Prostate gland (tissue), 2 donors: ENCODE measurements at regions not wholly inside any gene's neighbourhood (a gene's known extent, or its start where the extent isn't known, plus 50 kb on each side); places are given as distances from the start of the nearest gene placed in this dataset.
A peak's percentile ranks its signal among the peaks of the same experiment; 100 is the strongest.

Experiments
- DNase-seq: peaks from one replicate; pipeline ENCODE4 v3.0.0-alpha.2; 2019; ENCODE audit warnings: low spot score
- H3K27ac ChIP-seq, 2 donors: fragments of 200-600 bp; sonication (generic); 2 replicates each; pipeline ENCODE4 v1.5.1; 2017 to 2019
- H3K27me3 ChIP-seq: fragments of 200-600 bp; sonication (generic); replicated peaks from 2 replicates; pipeline ENCODE4 v1.5.1; 2019; ENCODE audit not compliant: insufficient read depth
- H3K36me3 ChIP-seq, 2 donors: fragments of 200-600 bp; sonication (generic); 1 replicate in 1 of 2; 2 replicates in 1 of 2; pipeline versions ENCODE4 v1.5.1 to v1.8.1; 2017 to 2019
- H3K4me1 ChIP-seq: fragments of 200-600 bp; sonication (generic); replicated peaks from 2 replicates; pipeline ENCODE4 v1.5.1; 2019
- H3K4me3 ChIP-seq, 2 donors: fragments of 200-600 bp; sonication (generic); 2 replicates each; pipeline ENCODE4 v1.5.1; 2017 to 2019
- H3K9me3 ChIP-seq: fragments of 200-600 bp; sonication (generic); 2 replicates; pipeline ENCODE4 v1.5.1; 2017
- POLR2A ChIP-seq: fragments of 450-650 bp; IDR thresholded peaks from one replicate; pipeline ENCODE4 v1.6.1; 2016; ENCODE audit warnings: antibody characterized with exemption, mild to moderate bottlenecking
- POLR2AphosphoS5 ChIP-seq: sonication (generic); formaldehyde crosslinking; IDR thresholded peaks from one replicate; pipeline ENCODE4 v1.6.1; 2017; ENCODE audit warnings: antibody characterized with exemption
- WGBS: methylation state at CpG from one replicate; pipeline ENCODE4 v1.1.5; 2018; 5-methylcytosine and 5-hydroxymethylcytosine counted together
- intact Hi-C: fragments of 100-400 bp; cut with DNase I; formaldehyde crosslinking; loops from one replicate; pipeline ENCODE4 v1.14.2; 2022
- TF ChIP-seq, protein P1 (sequence below), 4 experiments: fragments of 200-600 bp in 2 of 4; fragments of 450-650 bp in 2 of 4; sonication (generic) in 2 of 4; IDR thresholded peaks; 1 replicate in 3 of 4; 2 replicates in 1 of 4; pipeline ENCODE4 v1.5.1; 2016 to 2019; ENCODE audit warnings: antibody characterized with exemption in 4 of 4, mild to moderate bottlenecking in 2 of 4, moderate library complexity in 2 of 4

GRCh38 chr4:27308379-27308778 lies 447.7 kb downstream of the STIM2 start:
- Histone ChIP-seq H3K4me1 (no peaks in the 10 kb centered on the region), H3K4me3 (no peak overlapping the region), H3K9me3 (no peaks in the 10 kb centered on the region), H3K27ac (no peak overlapping the region), H3K36me3 (no peaks in the 10 kb centered on the region), H3K27me3 (no peaks in the 10 kb centered on the region)
- WGBS: 74% methylated on average over 6 of the region's 6 CpGs
- no peak for TF ChIP-seq POLR2A
- TF ChIP-seq, protein P1, sequence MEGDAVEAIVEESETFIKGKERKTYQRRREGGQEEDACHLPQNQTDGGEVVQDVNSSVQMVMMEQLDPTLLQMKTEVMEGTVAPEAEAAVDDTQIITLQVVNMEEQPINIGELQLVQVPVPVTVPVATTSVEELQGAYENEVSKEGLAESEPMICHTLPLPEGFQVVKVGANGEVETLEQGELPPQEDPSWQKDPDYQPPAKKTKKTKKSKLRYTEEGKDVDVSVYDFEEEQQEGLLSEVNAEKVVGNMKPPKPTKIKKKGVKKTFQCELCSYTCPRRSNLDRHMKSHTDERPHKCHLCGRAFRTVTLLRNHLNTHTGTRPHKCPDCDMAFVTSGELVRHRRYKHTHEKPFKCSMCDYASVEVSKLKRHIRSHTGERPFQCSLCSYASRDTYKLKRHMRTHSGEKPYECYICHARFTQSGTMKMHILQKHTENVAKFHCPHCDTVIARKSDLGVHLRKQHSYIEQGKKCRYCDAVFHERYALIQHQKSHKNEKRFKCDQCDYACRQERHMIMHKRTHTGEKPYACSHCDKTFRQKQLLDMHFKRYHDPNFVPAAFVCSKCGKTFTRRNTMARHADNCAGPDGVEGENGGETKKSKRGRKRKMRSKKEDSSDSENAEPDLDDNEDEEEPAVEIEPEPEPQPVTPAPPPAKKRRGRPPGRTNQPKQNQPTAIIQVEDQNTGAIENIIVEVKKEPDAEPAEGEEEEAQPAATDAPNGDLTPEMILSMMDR (IDR thresholded peaks at IDR 0.05): no peak
- TF ChIP-seq POLR2AphosphoS5: no peak
- DNase-seq: no peak
- intact Hi-C loops: no loop called here

DNA sequence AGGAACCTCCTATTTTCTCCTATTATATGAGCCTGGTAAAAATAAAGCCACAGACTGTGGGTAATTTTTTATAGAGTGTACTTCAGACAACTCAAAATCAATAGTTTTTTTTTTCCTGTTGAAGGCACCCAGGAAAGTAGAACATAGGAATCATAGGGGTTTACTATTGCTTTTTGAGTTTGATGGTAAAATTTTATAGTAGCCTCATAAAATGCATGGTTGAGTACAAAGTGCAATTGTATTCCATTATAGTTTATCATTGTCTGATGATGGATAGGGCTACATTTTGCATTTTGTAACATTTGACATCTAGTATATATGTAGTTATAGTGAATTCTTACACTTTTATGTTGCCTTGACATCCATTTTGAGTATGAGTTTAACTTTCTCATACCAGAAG lies 455.0 kb downstream of the STIM2 start:
- intact Hi-C loops: loop anchor here (10.0 kb wide), 2 partner anchors 141 to 261 kb away; no protein-coding TSS in a partner anchor
- no peak overlapping the region for H3K4me3 ChIP-seq
- DNase-seq: no peak
- no peaks in the 10 kb centered on the region for H3K9me3 ChIP-seq
- TF ChIP-seq POLR2AphosphoS5: no peak
- TF ChIP-seq, protein P1 (IDR thresholded peaks at IDR 0.05): no peak
- no peak for TF ChIP-seq POLR2A
- H3K27me3 ChIP-seq: no peaks in the 10 kb centered on the region
- H3K27ac ChIP-seq: no peak overlapping the region
- H3K36me3 ChIP-seq: no peaks in the 10 kb centered on the region
- H3K4me1 ChIP-seq: no peaks in the 10 kb centered on the region

GRCh38 chr4:27316176-27316575 lies 455.5 kb downstream of the STIM2 start:
- WGBS: 77% methylated on average over 4 of the region's 4 CpGs
- Histone ChIP-seq H3K27me3 (no peaks in the 10 kb centered on the region), H3K36me3 (no peaks in the 10 kb centered on the region), H3K4me3 (no peak overlapping the region), H3K9me3 (no peaks in the 10 kb centered on the region), H3K4me1 (no peaks in the 10 kb centered on the region), H3K27ac (no peak overlapping the region)
- DNase-seq: no peak
- intact Hi-C loops: loop anchor here (10.0 kb wide), 2 partner anchors 141 to 261 kb away; no protein-coding TSS in a partner anchor
- TF ChIP-seq POLR2AphosphoS5 (no peak), POLR2A (no peak)
- TF ChIP-seq, protein P1 (IDR thresholded peaks at IDR 0.05): no peak

DNA sequence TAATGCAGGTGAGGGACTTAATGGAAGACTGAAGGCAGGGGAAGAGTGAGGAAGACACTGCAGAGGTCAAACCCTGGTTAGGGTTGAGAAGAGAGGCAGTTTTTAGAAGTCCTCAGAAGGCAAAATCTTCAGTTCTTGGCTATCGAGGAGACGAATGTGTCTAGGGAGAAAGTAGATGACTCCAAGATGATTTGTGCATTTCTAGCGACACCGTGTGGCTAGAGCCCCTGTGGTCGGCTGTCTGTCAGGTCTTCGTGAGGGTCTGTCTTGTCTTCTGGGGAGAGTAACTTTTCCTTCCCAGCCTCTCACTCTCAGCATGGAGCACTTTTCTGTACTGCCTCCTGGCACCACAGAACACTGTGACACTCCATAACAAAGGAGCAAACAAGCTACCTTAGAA lies 458.1 kb downstream of the STIM2 start:
- 28% methylated on average over 6 of the region's 6 CpGs for WGBS
- no peaks in the 10 kb centered on the region for H3K4me1 ChIP-seq
- no peaks in the 10 kb centered on the region for H3K9me3 ChIP-seq
- intact Hi-C loops: loop anchor here (10.0 kb wide), 2 partner anchors 144 to 264 kb away; no protein-coding TSS in a partner anchor
- no peak for DNase-seq
- no peak for TF ChIP-seq POLR2A
- TF ChIP-seq, protein P1 (IDR thresholded peaks at IDR 0.05): peak in 2 of 4 experiments; percentile 16 to 37
- TF ChIP-seq POLR2AphosphoS5: no peak
- no peaks in the 10 kb centered on the region for H3K27me3 ChIP-seq
- no peak overlapping the region for H3K4me3 ChIP-seq
- no peaks in the 10 kb centered on the region for H3K36me3 ChIP-seq
- no peak overlapping the region for H3K27ac ChIP-seq

DNA sequence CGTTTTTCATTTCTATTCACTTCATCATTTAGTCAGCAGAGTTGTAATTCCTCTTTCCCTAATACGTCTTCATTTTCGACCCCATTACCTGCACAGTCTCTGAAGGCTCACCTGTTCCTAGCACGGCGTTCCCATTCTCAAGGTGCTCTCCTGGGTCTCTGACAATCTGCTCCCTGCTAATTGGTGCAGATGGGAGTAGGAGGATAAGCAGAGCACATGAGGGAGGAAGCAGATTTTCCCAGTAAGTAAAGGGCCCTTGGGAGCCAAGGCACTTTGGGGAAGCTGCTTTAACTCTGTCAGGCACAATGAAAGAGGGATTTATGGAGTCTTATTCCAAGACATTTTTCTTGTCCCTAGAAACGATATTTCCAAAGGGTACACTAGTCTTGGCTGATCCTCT lies 466.4 kb downstream of the STIM2 start:
- WGBS: 86% methylated on average over 6 of the region's 6 CpGs
- H3K36me3 ChIP-seq: no peaks in the 10 kb centered on the region
- H3K27ac ChIP-seq: no peak overlapping the region
- no peaks in the 10 kb centered on the region for H3K9me3 ChIP-seq
- no peak overlapping the region for H3K4me3 ChIP-seq
- intact Hi-C loops: no loop called here
- no peaks in the 10 kb centered on the region for H3K27me3 ChIP-seq
- no peaks in the 10 kb centered on the region for H3K4me1 ChIP-seq
- DNase-seq: no peak
- TF ChIP-seq, protein P1 (IDR thresholded peaks at IDR 0.05): no peak
- no peak for TF ChIP-seq POLR2AphosphoS5
- no peak for TF ChIP-seq POLR2A
